Lung microvascular endothelial cell (primary cell): ENCODE measurements at regions not wholly inside any gene's neighbourhood (a gene's known extent, or its start where the extent isn't known, plus 50 kb on each side); places are given as distances from the start of the nearest gene placed in this dataset.
"Not testable (repeated sequence)": the region's sequence is repeated elsewhere in the genome, so short reads cannot be mapped to it uniquely, and the experiment has no call there.

Source experiments
- DNase-seq, 2 donors: peaks; one replicate each; pipeline versions ENCODE4 v3.0.0 to v3.0.0-alpha.2; 2010; ENCODE audit warnings: low read depth in 2 of 2

DNA sequence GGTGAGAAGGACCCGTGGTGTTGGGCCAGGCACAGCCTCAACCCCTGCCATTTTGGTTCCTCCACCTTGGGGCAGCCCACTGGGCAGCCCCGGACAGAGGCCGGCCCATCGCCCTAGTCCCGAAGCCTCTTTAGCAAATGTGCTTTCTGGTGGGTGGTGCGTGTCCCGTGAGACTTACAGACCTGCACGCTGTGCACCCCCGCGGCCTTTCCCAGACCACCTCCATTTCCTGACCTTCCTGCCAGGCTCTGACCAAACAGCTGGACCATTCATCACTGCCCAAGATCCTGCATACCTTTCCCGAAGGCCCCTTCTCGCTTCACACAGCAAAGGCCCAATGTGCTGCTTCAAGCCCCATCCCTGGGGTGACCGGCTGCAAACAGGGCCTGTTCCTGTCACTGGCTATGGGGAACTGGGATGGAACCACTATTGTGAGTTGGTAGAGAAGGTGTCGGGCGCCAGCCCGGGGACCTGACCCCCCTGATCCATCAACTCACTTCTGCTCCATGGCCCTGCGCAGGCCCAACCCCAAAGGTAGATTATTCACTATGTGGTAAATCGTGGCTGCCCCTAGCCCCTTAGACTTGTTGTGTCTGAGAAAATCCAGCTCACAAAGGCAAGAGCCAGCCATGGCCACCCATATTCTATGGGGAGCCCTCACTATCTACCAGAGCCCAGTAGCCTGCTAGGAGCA, 341.0 kb downstream of the EIPR1 start:
- DNase-seq, result no peak

DNA sequence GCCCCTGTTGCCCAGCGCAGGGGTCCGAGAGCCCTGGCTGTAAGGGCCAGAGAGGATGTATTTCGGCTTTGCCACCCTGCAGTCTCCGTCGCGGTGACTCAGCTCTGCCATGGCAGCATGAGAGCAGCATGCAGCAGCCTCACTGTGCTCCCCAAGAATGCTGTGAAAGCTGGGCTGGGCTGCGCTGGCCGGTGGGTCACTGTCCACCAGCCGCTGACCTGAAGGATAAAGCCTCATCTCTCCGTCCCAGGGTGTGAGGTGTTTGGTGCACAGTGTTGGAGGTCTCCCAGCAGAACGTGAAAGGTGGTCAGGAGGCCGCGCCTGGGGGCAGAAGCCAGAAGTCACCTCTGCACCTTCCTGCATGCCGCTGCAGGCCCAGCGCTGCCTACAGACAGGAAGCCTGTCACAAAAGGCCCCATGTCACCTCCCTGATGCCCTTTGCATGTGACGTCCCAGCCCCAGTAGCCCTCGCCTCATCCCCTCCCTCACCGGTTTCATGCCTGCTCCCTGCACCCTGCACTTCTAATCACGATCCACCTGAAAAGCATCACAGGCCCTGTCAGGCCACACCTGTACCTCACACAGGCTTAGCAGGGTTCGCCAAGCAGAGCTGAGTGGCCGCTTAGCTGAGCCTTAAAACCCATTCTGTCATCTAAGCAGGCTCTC, 342.1 kb downstream of the EIPR1 start:
- no peak for DNase-seq

DNA sequence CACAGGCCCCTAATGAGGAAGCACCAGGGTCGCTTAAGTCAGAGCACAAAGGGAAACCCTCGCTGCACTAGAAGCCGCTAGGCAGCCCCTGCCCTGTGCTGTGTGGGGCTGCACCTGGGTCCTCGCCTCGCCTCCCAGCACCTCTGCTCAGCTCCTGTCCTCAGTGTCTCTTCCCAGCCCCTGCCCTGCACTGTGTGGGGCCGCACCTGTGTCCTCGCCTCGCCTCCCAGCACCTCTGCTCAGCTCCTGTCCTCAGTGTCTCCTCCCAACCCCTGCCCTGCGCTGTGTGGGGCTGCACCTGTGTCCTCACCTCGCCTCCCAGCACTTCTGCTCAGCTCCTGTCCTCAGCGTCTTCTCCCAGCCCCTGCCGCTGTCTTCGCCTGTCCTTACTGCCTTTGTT, 342.8 kb downstream of the EIPR1 start:
- no peak for DNase-seq

DNA sequence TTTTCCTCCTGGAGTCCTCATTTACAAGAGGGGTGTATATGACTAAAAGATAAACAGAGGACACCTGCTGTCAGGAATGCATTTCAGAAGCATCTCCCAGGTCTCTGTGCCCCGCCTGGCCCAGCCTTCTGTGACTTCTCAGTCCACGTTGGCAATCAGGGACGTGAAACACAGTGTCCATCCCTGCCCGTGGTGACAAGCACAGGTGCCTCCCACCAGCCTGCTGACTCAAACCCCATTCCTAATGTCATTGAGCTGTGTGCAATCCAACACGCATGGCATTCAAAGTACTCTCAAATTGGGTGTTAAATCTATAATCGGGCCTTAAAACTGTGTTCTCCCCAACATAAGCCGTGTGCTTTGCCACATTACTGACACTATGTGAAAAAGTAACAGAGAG, 343.2 kb downstream of the EIPR1 start:
- DNase-seq, result no peak

DNA sequence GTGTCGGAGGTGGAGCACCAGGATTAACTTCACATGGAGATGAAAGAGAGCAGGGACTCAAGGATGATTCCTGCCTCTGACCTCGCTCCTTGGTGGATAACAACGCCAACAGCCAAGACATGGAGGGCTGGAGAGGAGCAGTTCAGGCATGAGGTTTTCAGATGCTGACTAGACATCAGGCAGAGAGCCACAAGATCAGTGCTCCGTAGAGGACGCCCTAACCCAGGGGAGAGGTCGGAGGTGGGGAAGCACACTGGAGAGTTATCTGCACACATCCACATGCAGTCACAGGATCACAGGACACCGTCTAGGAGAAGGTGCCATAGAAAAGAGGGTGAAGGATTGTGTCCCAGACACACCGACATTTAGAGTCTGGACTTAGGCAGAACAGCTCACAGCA, 344.3 kb downstream of the EIPR1 start:
- DNase-seq, result no peak

DNA sequence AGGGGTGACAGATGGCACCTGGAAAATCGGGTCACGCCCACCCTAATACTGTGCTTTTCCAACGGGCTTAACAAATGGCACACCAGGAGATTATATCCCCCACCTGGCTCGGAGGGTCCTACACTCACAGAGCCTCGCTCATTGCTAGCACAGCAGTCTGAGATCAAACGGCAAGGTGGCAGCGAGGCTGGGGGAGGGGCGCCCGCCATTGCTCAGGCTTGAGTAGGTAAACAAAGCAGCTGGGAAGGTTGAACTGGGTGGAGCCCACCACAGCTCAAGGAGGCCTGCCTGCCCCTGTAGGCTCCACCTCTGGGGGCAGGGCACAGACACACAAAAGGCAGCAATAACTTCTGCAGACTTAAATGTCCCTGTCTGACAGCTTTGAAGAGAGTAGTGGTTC, 346.8 kb downstream of the EIPR1 start:
- DNase-seq, result not testable (repeated sequence)

DNA sequence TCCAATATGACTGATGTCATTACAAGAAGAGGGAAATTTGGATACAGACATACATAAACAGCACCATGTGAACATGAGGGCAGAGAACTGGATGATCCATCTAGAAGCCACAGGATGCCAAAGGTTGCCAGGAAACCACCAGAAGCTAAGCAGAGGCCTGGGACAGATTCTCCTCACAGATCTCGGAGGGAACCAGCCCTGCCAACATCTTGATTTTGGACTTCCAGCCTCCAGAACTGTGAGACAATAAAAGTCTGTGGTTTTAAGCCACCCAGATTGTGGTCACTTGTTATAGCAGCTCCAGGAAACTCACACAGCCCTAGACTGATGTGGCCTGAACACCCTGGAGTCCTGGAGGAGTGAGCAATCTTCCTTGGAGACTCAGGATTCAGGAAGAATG, 351.6 kb downstream of the EIPR1 start:
- DNase-seq, result no peak

DNA sequence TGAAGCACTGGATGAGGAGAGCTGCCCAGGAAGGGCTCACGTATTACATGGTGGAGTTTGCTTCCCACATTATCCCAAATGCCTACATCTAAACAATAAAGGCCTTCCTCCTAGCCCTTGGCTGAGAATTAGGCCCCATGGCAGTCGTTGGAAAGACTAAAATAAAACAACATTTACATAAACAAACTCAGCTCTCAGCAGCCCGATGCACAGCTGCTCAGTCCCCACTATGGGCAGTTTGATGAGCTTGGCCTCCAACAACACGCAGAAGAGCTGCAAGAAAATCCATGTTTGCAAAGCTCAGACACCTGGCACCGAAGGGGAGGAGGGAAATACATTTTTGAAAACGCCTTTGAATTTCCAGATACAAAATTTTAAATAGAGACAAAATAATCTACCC, 352.4 kb downstream of the EIPR1 start:
- no peak for DNase-seq

DNA sequence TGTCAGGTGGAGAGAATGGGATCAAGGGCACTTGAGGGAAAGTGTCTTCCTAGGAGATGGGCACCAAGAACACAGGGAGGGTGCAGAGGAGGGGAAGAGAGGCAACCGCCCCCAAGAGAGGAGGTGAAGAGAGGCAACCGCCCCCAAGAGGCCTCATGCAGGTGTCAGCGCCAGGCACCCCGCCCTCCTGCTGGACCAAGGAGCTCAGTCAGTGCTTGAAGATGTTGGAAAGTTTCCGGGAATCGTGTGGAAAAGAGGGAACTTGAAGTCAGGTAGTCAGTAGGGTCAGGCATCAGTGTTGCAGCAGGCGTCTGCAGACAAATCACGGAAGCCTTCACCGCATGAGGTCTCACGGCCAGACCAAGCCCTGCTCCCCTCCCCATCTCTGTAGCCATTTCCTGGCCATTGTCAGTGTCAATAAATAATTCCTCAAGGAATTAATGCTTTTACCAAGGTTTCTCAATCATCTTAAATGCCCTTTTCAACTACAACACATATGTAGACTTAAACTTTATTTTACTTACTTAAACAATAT, 353.1 kb downstream of the EIPR1 start:
- DNase-seq, result no peak

DNA sequence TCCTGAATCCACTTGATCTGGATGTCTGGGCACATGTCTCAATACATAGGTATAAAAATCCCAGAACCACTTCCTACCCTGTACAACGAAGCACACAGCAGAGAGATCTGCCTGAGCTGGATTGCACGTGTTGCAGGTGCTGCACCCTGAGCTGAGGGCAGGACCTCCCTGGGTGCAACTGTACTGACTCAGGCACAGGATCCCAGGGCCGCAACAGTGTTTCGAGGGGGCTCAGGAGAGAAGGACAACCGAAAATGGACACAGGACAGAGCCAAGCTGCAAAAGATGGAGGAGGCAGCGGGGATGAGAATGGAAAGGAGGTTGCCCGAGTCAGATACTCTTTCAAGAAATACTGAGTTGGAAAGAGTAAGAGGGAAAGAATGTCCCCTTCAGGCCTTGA, 354.1 kb downstream of the EIPR1 start:
- no peak for DNase-seq

DNA sequence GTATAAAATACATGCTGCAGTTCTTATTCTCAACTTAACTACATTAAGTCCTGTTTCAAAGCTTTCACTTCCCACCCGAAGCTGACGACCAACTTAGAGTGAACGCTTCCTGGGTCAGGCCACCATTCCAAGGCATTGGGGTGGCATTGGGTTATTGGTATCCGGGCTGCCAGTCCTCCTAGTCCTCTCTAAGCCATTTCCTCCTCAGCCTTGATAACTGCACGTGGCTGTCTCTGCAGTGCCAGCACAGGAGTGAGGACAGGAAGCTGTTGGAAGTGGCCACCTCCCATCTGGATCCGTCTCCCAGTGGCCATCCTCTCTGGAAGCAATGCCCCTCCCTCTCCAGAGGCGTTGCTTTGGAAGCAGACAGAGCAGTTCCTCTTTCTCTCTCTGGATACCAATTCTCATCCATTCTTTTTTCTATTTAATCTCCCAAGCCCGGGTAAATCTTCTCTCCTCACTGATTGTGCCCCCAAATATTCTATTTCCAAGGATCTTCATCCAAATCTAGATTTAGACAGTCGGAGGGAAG, 354.7 kb downstream of the EIPR1 start:
- no peak for DNase-seq

DNA sequence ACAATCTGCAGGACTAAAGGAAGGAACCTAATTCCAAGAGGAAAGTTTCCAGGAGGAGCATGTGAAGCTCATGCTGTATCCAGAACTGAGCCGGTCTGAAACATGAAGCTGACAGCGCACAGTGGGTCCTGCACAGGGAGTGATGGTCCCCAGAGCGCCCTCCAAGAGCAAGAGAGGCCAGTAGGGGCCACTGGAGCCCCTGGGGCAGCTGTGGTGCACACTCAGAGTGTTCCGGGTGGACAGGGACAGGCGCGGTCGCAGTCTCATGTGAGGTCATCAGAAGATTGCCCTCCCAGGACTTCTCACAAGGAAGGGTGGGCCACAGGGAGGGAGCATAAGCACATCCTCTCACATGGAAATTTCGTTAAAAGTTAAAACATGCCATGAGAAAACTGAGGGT, 355.9 kb downstream of the EIPR1 start:
- DNase-seq, result no peak

DNA sequence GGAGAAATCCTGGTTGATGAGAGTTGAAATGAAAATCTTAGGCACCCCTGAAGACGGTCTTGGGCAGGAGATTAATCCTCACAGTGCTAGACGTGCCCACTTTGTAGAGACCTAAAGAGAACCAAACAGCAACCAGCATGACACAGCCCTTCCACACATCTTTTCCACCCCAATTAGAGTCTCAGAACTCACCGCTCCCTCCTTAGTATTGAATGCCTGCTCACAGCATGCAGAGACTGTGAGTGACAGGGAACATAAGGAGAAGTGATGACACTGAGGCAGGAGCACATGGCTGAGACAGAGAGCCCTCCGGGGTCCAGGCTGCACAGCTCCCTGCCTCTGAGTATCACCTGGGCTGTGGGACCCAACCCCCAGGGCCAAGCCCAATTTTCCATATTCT, 367.6 kb downstream of the EIPR1 start:
- DNase-seq, result no peak

DNA sequence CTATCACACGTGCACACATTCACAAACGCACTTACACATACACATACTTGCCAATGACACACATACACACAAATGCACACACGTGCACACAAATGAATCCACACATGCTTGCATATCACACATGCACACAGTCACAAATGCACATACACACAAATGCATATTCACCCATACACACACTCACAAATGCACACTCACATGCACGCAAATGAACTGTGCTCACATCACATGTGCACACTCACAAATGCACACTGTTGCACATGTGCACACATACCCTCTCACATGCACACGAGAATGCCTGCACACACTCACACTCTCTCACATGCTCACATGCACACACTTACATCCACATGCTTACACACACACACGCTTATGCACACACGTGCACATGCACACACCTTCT, 368.1 kb downstream of the EIPR1 start:
- DNase-seq, result no peak

DNA sequence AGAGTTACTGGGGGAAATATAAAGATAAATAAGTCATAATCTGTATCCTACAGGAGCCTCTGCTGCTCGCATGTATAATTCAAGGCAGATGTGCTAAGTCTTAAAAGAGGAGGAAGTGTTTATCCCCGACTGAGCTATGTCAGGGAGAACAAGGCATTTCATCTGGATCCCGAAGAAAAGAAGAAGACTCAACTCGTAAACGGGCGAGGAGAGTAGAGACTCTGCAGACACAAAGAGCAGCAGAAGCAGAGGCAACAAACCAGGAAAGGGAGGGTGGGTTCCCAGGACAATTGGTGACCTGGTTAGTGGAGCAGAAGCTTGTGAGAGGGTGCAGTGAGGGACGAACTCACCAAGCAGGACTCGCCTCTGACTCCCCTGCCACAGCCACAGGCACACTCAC, 368.6 kb downstream of the EIPR1 start:
- DNase-seq, result no peak

DNA sequence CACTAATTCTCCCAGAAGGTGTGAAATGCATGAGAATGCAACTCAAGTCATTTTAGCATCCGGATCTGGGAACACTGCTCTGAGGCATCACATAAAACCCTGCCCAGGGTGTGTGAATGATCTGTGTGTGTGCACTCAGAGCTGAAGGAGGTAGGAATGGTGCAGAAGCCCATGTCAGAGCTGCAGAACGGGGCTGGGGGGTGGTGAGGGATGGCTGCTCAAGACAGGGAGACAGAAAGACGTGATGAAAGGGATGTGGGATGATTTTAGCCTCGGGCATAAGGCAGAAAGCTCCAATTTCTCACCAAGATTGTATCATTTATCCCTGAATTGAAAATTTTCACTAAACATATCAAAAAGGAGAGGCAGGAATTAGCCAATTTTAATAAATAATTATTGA, 369.1 kb downstream of the EIPR1 start:
- DNase-seq, result no peak

DNA sequence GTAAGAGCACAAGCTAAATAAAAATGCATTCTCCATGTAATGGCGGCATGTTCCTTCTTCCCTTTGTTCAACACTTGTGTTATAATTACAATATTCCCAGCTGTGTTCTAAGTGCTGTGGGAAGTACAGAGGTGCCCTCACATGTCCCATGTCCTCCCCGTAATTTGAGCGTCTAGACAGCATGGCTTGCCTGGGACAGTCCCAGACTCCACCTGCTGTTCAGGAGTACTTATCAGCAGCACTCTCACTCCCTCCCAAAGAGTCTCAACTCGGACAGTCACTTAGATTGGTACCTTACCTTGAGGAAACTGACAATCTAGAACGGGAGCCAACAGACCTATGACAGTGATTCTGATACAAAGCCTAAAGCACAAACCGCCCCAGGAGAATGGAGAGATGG, 370.5 kb downstream of the EIPR1 start:
- no peak for DNase-seq

DNA sequence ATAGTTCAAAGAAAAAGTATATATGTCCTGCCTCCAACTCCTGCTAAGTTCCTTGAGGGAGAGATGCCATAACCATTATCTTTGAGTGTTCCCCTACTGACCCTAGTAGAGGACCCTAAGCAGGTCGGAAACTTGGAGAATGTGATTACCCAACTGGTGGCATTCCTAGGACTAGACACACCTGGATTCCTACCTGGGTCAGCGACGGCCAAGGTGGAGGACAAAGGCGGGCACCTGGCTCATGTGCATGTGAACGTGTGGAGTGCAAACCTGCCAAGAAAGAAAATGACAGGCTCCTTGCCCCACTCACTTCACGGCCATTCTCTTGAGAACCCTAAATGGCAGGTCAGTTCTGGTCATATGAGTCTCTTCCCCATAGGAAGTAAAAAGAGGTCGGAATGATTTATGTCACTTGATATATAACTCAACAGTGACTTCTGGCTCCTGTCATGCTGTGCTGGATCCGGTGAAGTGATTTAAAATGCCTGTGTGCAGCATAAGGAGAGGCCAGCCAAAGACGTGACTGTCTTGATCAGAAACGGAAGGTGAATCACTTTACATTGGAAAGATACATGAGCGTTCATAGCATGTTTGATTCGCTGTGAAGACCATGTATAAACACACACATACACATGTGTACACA, 371.6 kb downstream of the EIPR1 start:
- no peak for DNase-seq

DNA sequence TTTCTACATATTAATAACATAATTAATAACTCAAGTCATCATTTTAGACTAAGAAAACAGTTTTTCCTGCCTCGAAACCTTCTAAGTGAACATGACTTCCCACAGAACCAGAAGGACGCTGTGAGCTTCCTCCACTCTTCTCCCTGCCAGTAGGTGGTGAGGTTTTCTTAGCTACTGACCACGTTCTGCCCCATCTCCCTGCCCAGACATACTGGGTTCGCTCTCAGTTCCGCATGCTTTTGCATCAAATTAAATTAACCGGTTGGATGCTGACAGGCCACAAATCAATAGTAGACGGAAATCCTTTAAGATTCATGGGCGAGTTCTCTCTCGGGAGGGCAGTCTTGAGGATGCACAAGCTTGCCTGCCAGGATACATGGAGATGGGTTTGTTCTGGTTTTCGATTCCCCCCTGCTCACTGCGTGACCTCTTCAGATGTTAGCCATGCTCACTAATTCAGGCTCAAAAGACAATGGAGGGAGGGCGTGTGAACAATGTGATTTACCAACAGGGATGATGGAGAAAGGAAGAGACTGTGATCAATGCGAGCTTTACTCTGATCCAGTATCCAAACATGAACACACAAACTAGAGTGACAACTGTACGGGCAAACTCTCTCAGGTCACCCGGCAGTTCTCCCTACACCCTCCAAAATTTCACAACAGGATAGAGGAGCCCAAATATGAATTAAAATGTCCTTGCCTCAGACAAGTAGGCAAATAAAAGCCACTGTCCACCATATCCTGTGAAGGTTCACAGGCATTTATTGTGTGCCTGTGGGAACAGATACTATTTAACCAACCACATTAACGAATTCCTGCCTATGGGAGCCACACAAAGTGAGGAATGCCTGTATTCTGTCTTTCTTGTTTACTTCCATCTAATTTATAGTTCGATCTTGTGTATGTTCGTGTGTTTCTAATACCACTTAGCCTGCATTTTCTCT, 375.7 kb downstream of the EIPR1 start:
- peak in 1 of 2 donors; percentile 16 for DNase-seq

DNA sequence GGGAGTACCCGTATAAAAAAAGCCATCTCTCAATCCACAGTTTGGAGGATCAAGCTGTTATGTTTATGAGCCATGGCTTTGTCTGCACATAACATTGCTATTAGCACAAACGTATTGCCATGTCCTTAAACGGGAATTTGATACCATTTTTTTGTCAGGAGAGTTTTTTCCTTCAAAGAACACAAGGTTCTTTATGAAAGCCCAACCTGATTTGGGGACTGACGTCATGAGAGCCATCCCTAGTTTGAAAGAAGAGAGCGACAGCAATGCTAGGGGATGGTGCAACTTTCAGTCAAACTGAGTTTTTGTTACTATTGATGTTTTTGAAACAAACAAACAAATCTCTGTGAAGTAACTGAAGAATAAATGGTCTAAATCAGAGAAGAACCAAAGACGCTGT, 376.6 kb downstream of the EIPR1 start:
- DNase-seq, result no peak

DNA sequence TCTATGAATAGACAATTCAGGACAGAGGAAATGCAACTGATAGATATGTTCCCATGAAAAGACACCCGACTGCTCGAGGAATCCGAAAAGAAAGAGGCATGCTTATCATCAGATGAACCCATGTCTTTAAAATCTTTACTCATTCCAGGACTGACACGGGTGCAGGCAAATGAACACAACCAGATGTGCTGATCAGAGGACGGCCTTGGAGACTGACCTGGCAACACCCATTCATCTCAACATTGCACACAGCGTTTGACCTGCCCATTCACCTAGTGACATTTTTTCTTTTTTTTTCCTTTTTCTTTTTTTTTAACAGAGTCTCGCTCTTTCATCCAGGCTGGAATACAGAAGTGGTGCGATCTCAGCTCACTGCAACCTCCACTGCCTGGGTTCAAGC, 377.5 kb downstream of the EIPR1 start:
- no peak for DNase-seq
